Left kidney (tissue), 1 donor: ENCODE measurements at regions not wholly inside any gene's neighbourhood (a gene's known extent, or its start where the extent isn't known, plus 50 kb on each side); places are given as distances from the start of the nearest gene placed in this dataset.
"Not testable (repeated sequence)": the region's sequence is repeated elsewhere in the genome, so short reads cannot be mapped to it uniquely, and the experiment has no call there.

Experiments
- DNase-seq: peaks from one replicate; pipeline ENCODE4 v3.0.0-alpha.2; 2013

DNA sequence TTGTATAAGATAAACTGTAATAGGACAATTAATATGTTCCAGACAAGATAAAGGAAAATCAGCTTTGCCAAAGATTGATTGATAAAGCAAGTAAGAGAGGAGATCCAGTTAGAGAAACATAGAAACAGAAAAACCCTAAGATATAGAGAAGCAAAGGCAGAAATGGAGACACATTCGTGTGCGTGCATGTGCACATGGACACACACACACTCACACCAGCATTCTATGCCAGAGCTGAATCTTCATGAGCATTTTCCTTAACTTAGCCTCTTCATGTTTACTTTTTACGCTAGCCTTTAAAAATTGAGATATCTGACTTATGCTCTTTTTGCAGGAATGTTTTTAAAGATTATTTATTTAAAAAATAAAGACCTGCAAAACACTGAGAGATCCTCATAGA is 168.5 kb upstream of the ATP2B1 start:
- DNase-seq = no peak

DNA sequence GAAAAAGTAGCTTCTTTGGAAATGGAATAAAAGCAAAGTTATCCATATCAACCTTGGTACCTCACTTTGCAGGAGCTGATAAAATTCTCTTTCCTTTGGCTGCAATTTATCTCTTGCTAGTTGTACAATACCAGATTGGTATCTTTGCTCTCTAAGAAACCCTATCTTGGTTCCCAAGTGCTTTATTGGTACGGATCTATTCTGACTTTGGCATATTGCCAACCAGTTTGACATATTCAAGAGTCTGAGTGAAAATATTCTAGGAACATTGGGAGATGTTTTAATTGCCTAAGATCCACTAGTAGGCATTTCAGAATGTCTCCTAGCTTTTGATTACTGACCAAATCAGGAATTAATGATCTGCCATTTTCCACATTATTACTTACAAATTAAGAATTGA is 167.2 kb upstream of the ATP2B1 start:
- DNase-seq = no peak

DNA sequence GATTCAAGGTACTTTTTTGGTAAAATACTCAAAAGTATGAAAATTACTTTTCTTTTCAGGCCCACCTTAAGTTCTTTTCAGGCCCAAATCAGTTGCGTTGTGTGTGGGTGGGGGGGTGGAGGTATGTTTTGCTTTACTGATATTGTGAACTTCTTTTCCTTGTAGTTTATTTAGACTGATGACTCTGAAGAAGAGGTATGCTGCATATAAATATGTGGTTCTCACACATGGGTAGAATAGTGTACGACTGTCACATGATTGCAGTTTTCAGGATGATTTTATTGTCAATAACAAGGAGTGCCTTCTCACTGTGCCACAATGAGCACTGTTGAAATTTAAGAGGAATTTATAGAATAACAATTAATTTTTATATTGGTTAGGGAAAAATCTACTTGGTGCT is 166.6 kb upstream of the ATP2B1 start:
- no peak for DNase-seq

DNA sequence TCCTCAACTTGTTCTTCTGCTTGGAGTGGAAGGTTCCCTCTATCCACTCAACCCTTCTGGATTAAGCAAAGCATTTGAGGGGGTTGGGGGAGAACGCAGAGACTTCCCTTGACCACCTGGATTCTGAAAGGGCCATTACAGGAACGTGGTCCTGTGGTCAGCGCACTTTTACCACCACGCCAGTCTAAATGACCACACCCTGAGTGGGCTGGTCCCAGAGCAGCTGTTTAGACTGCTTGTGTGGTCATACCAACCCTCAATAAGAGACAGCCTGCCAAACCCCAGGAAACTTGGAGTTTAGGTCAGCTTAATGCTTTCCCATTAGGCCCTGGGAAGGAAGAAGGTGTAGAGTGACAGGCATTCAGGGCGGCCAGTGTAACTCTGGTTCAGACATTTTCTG is 165.5 kb upstream of the ATP2B1 start:
- no peak for DNase-seq

DNA sequence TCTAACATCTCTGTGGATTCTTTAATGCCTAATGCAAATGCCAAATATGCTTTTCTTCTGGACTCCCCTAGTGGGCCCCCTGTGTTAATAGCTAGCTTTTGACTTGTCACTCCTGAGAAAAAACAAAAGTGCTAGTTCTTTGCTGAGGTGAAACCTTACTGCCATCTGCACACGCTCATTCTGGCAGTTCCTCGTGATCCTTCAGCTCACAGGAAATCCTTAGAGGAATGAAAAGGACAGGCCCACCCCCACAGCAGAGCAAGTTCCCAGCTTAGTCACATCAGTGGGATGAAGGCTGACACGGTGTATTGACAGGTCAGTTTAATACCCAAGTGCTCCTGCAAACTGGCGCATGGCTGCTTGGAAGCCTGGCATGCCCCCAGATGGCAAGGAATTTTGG is 165.1 kb upstream of the ATP2B1 start:
- no peak for DNase-seq

DNA sequence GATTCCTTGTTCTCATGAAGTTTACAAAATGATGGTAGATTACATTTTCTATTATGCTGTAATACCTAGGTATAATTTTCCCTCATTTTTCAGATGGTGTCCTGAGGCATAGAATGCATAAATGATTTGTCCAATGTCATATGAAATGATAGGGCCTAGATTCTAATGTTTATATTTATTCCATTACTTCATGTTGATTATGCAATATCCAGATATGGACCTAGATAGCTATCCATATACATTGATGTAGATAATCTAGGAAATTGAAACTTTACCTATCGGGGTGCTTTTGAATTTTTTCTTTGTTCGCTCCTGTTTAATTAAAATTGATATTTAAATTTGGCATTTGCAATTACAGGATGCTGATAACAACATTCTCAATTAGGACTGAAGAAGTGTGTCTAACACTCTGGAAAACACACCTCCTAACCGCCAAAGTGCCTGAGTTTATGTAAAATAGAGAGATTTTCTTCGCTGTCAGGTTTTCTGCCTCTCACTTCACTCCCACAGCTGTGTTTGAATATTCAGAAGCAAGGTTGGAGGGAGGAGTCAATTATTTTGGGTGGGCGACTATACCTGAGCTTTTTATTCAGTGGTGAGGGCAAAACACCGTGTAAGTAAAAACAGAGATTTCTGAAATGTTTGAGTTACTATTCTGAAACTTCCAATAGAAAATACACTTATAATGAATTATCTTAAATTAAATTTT is 164.4 kb upstream of the ATP2B1 start:
- no peak for DNase-seq

DNA sequence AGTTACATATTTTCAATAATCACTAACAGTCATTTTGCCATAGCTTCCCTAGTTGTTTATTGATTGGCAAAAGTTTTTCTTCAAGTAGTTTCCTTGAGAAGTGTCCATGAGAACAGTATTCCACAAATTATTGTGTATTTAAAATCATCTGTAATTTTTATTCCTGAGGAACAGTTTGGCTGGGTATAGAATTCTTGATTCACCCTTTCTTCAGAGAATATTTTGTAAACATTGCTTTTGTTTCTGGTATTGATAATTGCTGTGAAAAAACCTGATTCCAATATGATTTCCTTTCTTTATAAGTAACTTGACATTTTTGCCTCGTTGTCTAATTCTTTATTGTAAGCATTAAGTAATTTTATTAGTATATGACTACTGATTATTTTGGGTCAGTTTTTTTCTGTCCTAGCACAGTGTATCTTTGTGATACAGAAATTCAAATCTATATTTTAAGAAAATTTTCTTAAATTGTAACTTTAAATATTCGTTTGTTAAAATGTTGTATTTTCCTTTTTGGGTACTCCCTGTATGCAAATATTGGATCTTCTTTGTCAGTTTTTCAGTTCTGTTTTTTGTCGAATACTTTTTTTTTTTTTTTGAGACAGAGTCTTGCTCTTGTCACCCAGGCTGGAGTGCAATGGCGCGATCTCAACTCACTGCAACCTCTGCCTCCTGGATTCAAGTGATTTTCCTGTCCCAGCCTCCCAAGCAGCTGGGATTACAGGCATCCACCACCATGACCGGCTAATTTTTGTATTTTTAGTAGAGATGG is 162.0 kb upstream of the ATP2B1 start:
- DNase-seq = no peak

DNA sequence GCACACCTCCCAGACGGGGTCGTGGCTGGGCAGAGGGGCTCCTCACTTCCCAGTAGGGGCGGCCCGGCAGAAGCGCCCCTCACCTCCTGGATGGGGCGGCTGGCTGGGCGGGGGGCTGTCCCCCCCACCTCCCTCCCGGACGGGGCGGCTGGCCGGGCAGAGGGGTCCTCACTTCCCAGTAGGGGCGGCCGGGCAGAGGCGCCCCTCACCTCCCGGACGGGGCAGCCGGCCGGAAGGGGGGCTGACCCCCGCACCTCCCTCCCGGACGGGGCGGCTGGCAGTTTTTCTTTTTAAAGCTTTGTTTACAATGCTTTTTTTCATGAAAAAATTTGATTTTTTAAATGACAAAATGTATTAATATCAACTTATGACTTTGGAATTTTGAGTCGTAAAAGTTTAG is 159.0 kb upstream of the ATP2B1 start:
- not testable (repeated sequence) for DNase-seq

DNA sequence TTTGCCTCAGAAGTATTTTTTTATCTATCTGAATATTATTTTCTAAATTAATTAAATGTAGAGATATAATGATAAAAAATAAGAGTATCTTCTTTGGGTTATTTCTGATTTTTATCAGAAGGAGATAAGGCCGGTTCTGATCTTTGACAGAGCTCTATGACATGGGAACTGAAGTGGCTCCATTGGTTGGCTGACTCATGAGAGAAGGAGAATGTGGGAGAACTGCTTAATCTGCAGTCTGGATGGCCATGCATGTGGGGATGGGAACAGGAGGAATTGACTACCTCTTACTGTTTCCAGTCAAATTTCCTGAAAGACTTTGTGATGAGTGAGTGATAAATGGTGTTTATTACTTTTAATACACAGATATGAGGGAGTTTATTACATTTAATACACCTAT is 155.8 kb upstream of the ATP2B1 start:
- DNase-seq = no peak

DNA sequence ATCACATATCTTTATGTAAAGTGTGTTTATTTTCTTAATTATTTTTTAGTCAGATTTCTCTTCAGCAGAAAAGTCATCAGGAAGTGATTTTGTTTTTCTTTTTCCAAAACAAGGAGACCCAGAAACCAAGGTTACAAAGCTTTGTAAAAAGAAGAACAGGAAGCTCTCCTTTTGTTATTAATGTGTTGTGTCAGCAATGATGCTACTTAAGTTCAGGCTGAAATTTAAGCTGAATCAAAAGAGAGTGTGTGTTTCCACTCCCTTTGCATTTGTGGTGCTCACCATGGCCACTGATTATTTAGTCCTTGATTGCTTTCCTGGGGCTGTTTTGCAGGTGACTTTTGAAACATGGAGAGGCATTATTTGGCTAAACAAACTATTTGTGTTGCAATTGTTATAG is 155.3 kb upstream of the ATP2B1 start:
- DNase-seq = no peak

DNA sequence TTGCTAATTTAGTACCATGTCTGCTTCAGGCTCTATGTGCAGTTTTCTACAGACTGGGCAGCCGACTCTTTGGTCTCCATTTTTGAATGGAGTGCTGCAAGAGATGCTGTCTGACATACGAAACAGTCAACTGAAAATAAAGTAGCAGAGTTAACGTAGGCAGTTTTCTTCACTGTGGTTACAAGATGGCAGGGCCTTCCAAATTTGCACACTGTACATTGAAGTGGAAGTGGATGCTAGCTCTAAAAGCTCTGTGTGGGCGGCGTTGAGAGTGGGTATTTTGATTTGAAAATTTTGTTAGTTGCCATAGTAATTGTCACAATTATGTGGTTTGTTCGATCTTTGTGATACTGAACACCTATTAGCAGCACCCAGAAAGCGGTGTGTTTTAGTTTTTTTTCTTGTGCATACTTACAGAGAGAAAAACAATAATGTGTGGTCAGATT is 154.9 kb upstream of the ATP2B1 start:
- DNase-seq = no peak

DNA sequence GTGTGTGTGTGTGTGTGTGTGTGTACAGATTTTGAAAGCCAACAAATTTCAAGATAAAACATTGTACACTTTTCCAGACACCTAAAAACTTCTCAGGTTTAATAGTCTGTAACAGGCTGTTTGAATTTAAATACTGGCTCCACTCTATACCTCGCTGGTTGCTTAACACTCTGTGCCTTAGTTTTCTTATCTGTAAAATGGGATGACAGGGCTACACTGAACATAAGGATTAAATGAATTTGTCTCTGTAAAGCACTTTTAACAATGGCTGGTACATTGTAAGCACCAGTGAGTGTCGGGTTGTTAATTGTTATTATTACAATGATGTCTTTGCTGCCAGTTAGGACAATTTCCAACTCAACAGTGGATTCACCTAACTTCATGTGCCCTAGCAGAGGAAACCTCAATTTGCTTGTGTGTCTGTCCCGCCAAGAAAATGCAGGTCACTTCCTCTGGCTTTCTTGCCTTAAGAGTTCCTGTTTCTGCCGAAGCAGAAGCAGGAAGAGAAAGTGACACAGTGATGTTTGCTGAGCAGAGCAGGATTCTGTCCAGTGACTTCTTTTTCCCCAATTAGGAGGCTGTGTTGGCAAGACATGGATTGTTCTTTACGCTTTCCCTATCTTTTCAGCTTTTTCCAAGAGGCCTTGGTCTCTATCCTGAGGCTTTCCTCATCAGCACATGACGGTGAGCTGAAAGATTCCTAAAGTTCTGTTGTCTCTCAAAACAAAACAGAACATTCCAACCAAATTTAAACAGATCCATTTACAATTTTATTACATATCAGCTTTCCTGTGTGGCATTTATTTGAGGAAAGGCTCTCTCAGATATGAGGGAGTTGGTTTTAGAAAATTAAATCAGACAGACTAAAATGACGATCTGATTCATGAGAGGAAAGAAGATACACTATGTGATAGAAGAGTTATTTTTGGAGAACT is 154.1 kb upstream of the ATP2B1 start:
- no peak for DNase-seq

DNA sequence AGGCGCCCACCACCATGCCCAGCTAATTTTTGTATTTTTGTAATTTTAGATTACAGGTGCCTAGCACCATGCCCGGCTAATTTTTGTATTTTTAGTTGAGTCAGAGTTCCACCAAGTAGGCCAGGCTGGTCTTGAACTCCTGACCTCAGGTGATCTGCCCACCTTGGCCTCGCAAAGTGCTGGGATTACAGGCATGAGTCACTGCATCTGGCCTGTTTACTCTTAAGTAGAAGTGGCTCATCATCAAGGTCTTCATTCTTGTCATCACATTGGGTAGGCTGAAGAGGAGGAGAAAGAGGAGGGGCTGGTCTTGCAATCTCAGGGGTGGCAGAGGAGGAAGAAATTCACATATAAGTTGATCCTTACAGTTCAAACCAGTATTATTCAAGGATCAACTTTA is 152.4 kb upstream of the ATP2B1 start:
- no peak for DNase-seq

DNA sequence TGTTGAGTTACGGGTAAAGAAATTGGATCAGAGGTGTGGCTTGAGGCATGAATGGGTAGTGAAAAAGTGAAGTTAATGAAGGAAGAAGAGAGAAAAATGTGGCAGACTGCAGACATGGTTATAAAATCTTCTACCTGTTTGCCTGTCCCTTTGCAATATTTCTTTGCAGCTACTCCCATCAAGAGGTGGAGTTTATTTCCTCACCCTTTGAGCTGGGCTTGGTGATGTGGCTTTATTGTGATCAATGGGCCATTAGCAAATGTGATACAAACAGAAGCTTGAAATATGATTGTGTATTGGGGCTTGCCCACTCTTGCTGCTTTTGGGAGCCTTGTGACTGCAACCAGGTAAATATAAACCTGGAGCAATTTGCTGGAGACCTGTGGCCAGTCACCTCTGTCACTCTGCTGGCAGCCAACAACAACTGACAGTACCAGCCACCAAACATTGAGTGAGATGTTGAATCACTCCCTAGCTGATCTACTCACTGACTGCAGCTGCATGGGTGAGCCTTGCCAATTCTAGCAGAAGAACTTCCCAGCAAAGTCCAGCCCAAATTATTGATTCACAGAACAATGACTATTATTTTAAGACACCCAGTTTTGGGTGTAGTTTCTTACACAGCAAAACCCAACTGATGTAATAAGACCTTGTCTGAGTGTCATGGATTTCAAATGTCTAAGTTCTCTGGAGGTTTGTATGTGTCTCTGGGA is 151.0 kb upstream of the ATP2B1 start:
- no peak for DNase-seq

DNA sequence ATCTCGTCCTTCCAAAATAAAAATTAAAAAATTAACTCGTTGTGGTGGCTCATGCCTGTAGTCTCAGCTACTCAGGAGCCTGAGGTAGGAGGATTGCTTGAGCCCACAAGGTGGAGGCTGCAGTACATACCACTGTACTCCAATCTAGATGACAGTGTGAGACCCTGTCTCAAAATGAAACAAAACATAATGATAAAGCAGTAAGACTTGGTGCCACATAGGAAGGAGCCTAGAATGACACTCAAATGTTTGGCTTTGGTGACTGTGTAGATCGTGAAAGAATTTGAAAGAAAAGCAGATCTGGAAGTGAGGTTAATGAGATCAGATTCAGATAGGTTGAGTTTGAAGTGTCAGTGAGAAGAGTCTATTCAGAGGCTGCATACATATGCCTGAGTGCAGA is 150.1 kb upstream of the ATP2B1 start:
- DNase-seq = no peak

DNA sequence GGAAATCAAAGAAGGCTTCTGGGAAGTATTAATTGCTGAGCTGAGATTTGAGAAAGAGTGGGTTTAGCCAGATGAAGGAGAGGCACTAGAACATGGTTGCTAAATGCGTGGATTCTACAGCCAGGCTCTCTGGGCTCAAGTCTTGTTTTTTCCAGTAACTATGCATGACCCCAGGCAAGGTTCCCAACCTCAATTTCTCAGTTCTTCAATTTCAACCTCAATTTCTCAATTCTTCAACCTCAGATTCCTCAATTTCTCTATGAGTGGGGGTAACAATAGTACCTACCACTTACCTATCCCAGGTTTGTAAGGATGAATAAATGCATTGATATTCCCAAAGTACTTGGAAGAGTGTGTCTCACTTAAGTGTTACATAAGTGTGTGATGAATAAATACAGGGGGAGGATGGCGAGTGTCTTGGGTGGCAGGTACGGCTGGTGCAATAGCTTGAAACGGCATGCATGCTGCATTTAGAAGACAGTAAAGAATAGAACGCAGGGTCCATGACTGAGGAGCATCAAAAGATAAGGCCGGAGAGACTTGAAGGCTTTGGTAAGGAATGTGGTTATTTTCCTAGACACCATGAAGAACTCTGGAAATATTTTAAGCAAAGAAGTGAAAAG is 149.1 kb upstream of the ATP2B1 start:
- no peak for DNase-seq

DNA sequence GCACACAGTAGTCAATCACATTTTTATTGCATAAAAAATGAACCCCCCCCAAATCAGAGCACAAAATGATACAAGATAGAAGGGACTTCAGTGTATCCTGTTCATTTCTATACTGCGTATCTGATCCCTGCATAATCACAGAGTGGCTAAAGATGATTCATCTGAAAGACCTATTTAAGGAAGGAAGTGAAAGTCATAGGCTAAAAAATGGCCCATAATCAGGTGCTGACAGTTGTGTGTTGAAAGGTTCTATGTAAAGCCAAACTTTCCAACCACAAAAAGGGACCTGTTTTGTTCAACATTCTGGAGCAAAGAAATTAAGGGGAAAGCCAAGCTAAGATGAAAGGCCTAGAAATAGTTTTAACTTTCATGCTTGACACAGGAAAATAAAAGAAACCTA is 147.8 kb upstream of the ATP2B1 start:
- DNase-seq = no peak

DNA sequence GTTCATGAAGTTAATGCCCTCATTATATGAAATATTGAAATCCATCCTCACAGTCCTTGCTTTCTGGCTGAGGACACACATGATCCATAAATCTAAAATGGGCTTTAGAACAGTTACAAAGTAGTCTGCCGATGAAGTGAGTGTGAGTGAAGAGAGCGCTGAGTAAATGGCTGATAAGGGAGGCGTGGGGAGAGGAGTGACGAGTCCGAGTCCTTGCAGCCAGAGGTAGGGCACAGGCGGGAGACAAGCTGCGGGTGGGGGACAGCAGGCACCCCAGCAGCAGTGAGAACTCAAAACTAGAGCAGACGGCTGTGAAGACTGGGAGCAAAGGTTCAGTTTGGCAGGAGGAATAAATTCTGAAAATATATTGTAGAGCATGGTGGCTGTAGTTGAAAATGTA is 140.1 kb upstream of the ATP2B1 start:
- no peak for DNase-seq

DNA sequence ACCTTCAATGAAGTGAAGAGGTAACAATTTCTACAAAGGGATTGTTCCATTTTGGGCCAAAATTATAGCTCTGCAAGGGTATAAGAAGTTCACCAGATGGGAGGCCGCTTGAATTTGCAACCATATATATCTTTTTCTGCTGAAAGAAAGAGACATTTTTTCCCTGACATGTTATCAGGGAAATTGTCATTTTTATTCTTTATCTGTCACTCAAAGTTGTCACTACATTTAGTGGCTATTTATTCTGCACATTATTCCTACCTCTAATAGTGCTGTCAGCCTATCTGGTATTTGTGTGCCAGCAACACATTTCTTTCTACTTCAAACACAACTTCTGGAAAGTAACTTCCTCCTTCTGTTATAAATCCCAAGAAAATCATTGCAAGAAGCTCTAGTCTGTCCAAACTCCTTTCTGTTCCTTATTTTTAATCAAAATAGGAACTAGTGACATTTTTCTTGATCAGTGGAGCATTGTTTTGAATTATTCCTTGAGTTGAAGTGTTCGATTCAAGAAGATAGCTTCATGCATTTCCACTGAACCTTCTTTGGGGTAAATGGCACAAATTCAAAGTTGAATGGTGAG is 137.9 kb upstream of the ATP2B1 start:
- DNase-seq = no peak

DNA sequence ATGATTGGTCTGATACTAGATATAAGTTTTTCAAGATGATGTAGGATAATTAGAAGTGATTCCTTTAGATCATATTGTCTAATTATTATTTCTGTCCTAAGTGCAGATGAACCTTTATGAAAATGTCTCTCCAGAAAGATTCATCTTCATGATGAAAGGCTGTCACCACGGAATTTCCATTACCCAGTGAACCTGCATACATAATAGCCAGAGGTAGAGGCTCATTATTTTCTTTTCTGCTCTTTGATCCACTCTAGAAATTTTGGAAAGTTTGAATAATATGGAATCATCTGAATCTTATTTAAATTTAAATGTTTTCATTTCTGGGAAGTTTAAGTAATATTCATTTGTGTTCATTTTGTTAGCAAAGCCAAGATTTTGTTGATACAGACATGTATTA is 137.1 kb upstream of the ATP2B1 start:
- no peak for DNase-seq

DNA sequence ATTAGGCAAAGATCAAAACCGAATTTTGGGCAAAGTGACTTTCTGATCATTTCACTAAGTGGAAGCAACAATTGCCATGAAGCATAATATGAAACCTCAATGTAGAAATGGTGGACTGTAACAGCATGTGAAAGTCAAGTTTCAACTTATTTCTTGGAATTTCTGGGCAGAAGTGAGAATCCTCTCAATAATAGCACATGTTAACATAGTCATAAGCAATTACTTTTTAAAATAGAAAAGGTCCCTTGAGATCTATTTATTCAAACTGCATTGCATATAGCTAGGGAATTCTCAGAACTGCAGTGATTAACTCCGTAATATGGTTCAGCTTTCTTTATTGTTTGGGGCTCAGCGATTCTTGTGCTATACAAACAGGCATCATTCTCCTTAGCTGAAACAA is 136.7 kb upstream of the ATP2B1 start:
- DNase-seq = no peak
